Liver (tissue), 8 donors: ENCODE measurements at regions not wholly inside any gene's neighbourhood (a gene's known extent, or its start where the extent isn't known, plus 50 kb on each side); places are given as distances from the start of the nearest gene placed in this dataset.

Source experiments
- DNase-seq: peaks from one replicate; pipeline ENCODE4 v3.0.0-alpha.2; 2017; ENCODE audit warnings: low spot score
- H3K27ac ChIP-seq, 2 donors: one replicate each; pipeline ENCODE4 v1.7.0; 2013; ENCODE audit warnings: inconsistent platforms in 2 of 2, low read length in 2 of 2, control low read depth in 1 of 2, low read depth in 1 of 2, mild to moderate bottlenecking in 1 of 2
- H3K27me3 ChIP-seq, 4 donors: one replicate each; pipeline versions ENCODE4 v1.6.1 to v1.7.0; 2013; ENCODE audit warnings: low read length in 3 of 4, inconsistent platforms in 1 of 4, mild to moderate bottlenecking in 1 of 4, moderate library complexity in 1 of 4; ENCODE audit not compliant: control insufficient read depth in 4 of 4, insufficient read depth in 4 of 4
- H3K36me3 ChIP-seq, 4 donors: one replicate each; pipeline versions ENCODE4 v1.6.1 to v1.7.0; 2013; ENCODE audit warnings: low read length in 3 of 4, mild to moderate bottlenecking in 3 of 4, low read depth in 1 of 4, moderate library complexity in 1 of 4; ENCODE audit not compliant: control insufficient read depth in 4 of 4, insufficient read depth in 3 of 4
- H3K4me1 ChIP-seq, 4 donors: one replicate each; pipeline versions ENCODE4 v1.6.1 to v1.7.0; 2013; ENCODE audit warnings: low read length in 3 of 4, mild to moderate bottlenecking in 3 of 4, moderate library complexity in 1 of 4; ENCODE audit not compliant: control insufficient read depth in 4 of 4, insufficient read depth in 4 of 4
- H3K4me3 ChIP-seq, 3 donors: one replicate each; pipeline versions ENCODE4 v1.6.1 to v1.7.0; 2013; ENCODE audit warnings: low read length in 3 of 3, control low read depth in 1 of 3, low read depth in 1 of 3, mild to moderate bottlenecking in 1 of 3
- H3K9ac ChIP-seq, 2 donors: one replicate each; pipeline ENCODE4 v1.7.0; 2013; ENCODE audit warnings: low read length in 2 of 2, mild to moderate bottlenecking in 2 of 2, moderate library complexity in 2 of 2, control low read depth in 1 of 2, low read depth in 1 of 2
- H3K9me3 ChIP-seq, 4 donors: one replicate each; pipeline versions ENCODE4 v1.6.1 to v1.7.0; 2013; ENCODE audit warnings: low read length in 3 of 4; ENCODE audit not compliant: control insufficient read depth in 4 of 4
- ATF3 ChIP-seq: IDR thresholded peaks from 2 replicates; pipeline ENCODE4 v1.6.1; 2016; ENCODE audit warnings: antibody characterized with exemption
- CTCF ChIP-seq: fragments of 150-350 bp; IDR thresholded peaks from 2 replicates; pipeline ENCODE4 v1.5.1; 2017; ENCODE audit warnings: improper control_type of control experiment, low read depth, low read length; ENCODE audit not compliant: missing input control
- EGR1 ChIP-seq, 2 donors: IDR thresholded peaks; 2 replicates each; pipeline ENCODE4 v1.6.1; 2016 to 2018; ENCODE audit warnings: antibody characterized with exemption in 2 of 2, low read depth in 2 of 2
- FOXA1 ChIP-seq: IDR thresholded peaks from 2 replicates; pipeline ENCODE4 v1.6.1; 2016; ENCODE audit warnings: antibody characterized with exemption
- FOXA2 ChIP-seq: IDR thresholded peaks from 2 replicates; pipeline ENCODE4 v1.6.1; 2016; ENCODE audit warnings: antibody characterized with exemption
- GABPA ChIP-seq, 2 donors: IDR thresholded peaks in 1 of 2; conservative IDR thresholded peaks in 1 of 2; 2 replicates each; pipeline ENCODE4 v1.6.1; 2016; ENCODE audit warnings: antibody characterized with exemption in 2 of 2, mild to moderate bottlenecking in 1 of 2, moderate library complexity in 1 of 2
- HNF4A ChIP-seq, 2 donors: conservative IDR thresholded peaks; 2 replicates each; pipeline ENCODE4 v1.6.1; 2016; ENCODE audit warnings: antibody characterized with exemption in 2 of 2, mild to moderate bottlenecking in 2 of 2
- HNF4G ChIP-seq: IDR thresholded peaks from 2 replicates; pipeline ENCODE4 v1.6.1; 2016; ENCODE audit warnings: antibody characterized with exemption
- JUND ChIP-seq, 2 donors: IDR thresholded peaks; 2 replicates each; pipeline ENCODE4 v1.6.1; 2016; ENCODE audit warnings: antibody characterized with exemption in 2 of 2
- MAX ChIP-seq: IDR thresholded peaks from 2 replicates; pipeline ENCODE4 v1.6.1; 2016; ENCODE audit warnings: antibody characterized with exemption
- NR2F2 ChIP-seq: IDR thresholded peaks from 2 replicates; pipeline ENCODE4 v1.6.1; 2016; ENCODE audit warnings: antibody characterized with exemption
- RAD21 ChIP-seq, 2 donors: IDR thresholded peaks; 2 replicates each; pipeline ENCODE4 v1.6.1; 2016; ENCODE audit warnings: antibody characterized with exemption in 2 of 2, mild to moderate bottlenecking in 2 of 2
- REST ChIP-seq: IDR thresholded peaks from 2 replicates; pipeline ENCODE4 v1.6.1; 2016; ENCODE audit warnings: antibody characterized with exemption, mild to moderate bottlenecking
- SP1 ChIP-seq: IDR thresholded peaks from 2 replicates; pipeline ENCODE4 v1.6.1; 2018; ENCODE audit warnings: antibody characterized with exemption, mild to moderate bottlenecking
- TAF1 ChIP-seq: conservative IDR thresholded peaks from 2 replicates; pipeline ENCODE4 v1.6.1; 2016; ENCODE audit warnings: antibody characterized with exemption, mild to moderate bottlenecking
- YY1 ChIP-seq: IDR thresholded peaks from 2 replicates; pipeline ENCODE4 v1.6.1; 2016; ENCODE audit warnings: antibody characterized with exemption, mild to moderate bottlenecking
- ZBTB33 ChIP-seq: IDR thresholded peaks from 2 replicates; pipeline ENCODE4 v1.6.1; 2016; ENCODE audit warnings: antibody characterized with exemption
- WGBS: extraction: QIAGEN DNeasy Blood & Tissue Kit; methylation state at CpG from one replicate; pipeline ENCODE4 v1.1.7; 2013; 5-methylcytosine and 5-hydroxymethylcytosine counted together
- donor health status: healthy.
- donor health status: healthy.
- donor health status: healthy.
- donor health status: healthy.
- donor health status: healthy.

GRCh38 chr6:74015427-74015826, 319.4 kb downstream of the CD109 start:
- TF ChIP-seq ZBTB33, result no peak
- no peak for TF ChIP-seq SP1
- TF ChIP-seq RAD21 (IDR thresholded peaks at IDR 0.05), result no peak
- no peak for TF ChIP-seq MAX
- TF ChIP-seq NR2F2, result no peak
- TF ChIP-seq GABPA (IDR thresholded peaks at IDR 0.05 in 1 of 2, conservative IDR thresholded peaks at IDR 0.05 in 1 of 2), result no peak
- TF ChIP-seq HNF4G, result no peak
- no peak for TF ChIP-seq ATF3
- no peak for TF ChIP-seq TAF1
- no peak for TF ChIP-seq YY1
- no peak for TF ChIP-seq HNF4A (conservative IDR thresholded peaks at IDR 0.05)
- no peak for TF ChIP-seq JUND (IDR thresholded peaks at IDR 0.05)
- TF ChIP-seq CTCF, result no peak
- TF ChIP-seq REST, result no peak
- no peak for TF ChIP-seq FOXA2
- TF ChIP-seq FOXA1, result no peak
- TF ChIP-seq EGR1 (IDR thresholded peaks at IDR 0.05; ENCODE audit: low read depth in 2 of 2), result no peak
- H3K27me3 ChIP-seq, result no peaks in the 10 kb centered on the region
- H3K9me3 ChIP-seq, result no peaks in the 10 kb centered on the region
- WGBS, result 59% methylated on average over 1 of the region's 1 CpG
- H3K36me3 ChIP-seq, result no peaks in the 10 kb centered on the region
- DNase-seq, result no peak
- H3K9ac ChIP-seq, result no peak overlapping the region
- no peak overlapping the region for H3K27ac ChIP-seq
- H3K4me3 ChIP-seq, result no peak overlapping the region
- H3K4me1 ChIP-seq, result no peaks in the 10 kb centered on the region
